IMR-90 (cell line): ENCODE measurements at regions not wholly inside any gene's neighbourhood (a gene's known extent, or its start where the extent isn't known, plus 50 kb on each side); places are given as distances from the start of the nearest gene placed in this dataset.

Source experiments
- ATAC-seq: fragments of 200-7000 bp; cut with Tn5 transposase; 2 replicates; pipeline ENCODE4 v1.9.1; 2020; ENCODE audit warnings: low read depth, mild to moderate bottlenecking, moderate library complexity
- BruUV-seq: library from RNA; stranded (reverse); fragments of 400-500 nt; replicated peaks from 2 replicates; lab custom pipeline; 2021; lab: Mats Ljungman, UMichigan
- CTCF ChIA-PET: fragments of 300-600 bp; formaldehyde crosslinking; extraction: SDS; loops from one replicate; lab custom pipeline; 2021; ENCODE audit warnings: antibody characterized with exemption; lab: Yijun Ruan, JAX
- POLR2A ChIA-PET: fragments of 300-600 bp; sonication (Branson Sonifier 250); formaldehyde crosslinking; loops from one replicate; lab custom pipeline; 2022; ENCODE audit warnings: antibody characterized with exemption; ENCODE audit not compliant: unreplicated experiment; lab: Charles Lee
- DNase-seq: peaks from one replicate; pipeline ENCODE4 v3.0.0; 2013
- H2AFZ ChIP-seq: replicated peaks from 2 replicates; pipeline ENCODE3; 2013; ENCODE audit warnings: low read length, mild to moderate bottlenecking; ENCODE audit not compliant: poor library complexity
- H2AK5ac ChIP-seq: 2 replicates; pipeline ENCODE4 v1.6.1; 2013; ENCODE audit warnings: low read depth, low read length, inconsistent platforms
- H2AK9ac ChIP-seq: replicated peaks from 2 replicates; pipeline ENCODE3; 2013; ENCODE audit warnings: mild to moderate bottlenecking, low read depth, low read length, moderate library complexity; ENCODE audit not compliant: poor library complexity
- H2BK120ac ChIP-seq: 2 replicates; pipeline ENCODE4 v1.6.1; 2013; ENCODE audit warnings: low read depth, low read length, inconsistent platforms
- H2BK15ac ChIP-seq: 3 replicates; pipeline ENCODE4 v1.6.1; 2013; ENCODE audit warnings: low read depth, low read length, inconsistent platforms
- H2BK20ac ChIP-seq: 2 replicates; pipeline ENCODE4 v1.6.1; 2013; ENCODE audit warnings: low read depth, mild to moderate bottlenecking, inconsistent platforms, low read length, moderate library complexity
- H2BK5ac ChIP-seq: 2 replicates; pipeline ENCODE4 v1.6.1; 2013; ENCODE audit warnings: mild to moderate bottlenecking, low read depth, low read length, inconsistent platforms; ENCODE audit not compliant: poor library complexity, severe bottlenecking
- H3K14ac ChIP-seq: replicated peaks from 2 replicates; pipeline ENCODE4 v1.6.1; 2013; ENCODE audit warnings: low read depth, low read length, inconsistent platforms
- H3K18ac ChIP-seq: 2 replicates; pipeline ENCODE4 v1.6.1; 2013; ENCODE audit warnings: low read depth, low read length, control low read depth
- H3K23ac ChIP-seq: 2 replicates; pipeline ENCODE4 v1.6.1; 2013; ENCODE audit warnings: low read depth, low read length, inconsistent platforms
- H3K27ac ChIP-seq: 2 replicates; pipeline ENCODE4 v1.5.1; 2013; ENCODE audit warnings: mild to moderate bottlenecking, control low read depth, low read length; ENCODE audit not compliant: insufficient read depth
- H3K27me3 ChIP-seq: 2 replicates; pipeline ENCODE4 v1.6.1; 2013; ENCODE audit warnings: low read length; ENCODE audit not compliant: control insufficient read depth, insufficient read depth
- H3K36me3 ChIP-seq: 2 replicates; pipeline ENCODE4 v1.6.1; 2013; ENCODE audit warnings: low read length, mixed read lengths; ENCODE audit not compliant: control insufficient read depth, insufficient read depth
- H3K4ac ChIP-seq: 2 replicates; pipeline ENCODE4 v1.6.1; 2013; ENCODE audit warnings: low read depth, low read length, inconsistent platforms
- H3K4me1 ChIP-seq: 2 replicates; pipeline ENCODE4 v1.6.1; 2013; ENCODE audit warnings: low read length, mixed read lengths; ENCODE audit not compliant: control insufficient read depth, insufficient read depth
- H3K4me2 ChIP-seq: 2 replicates; pipeline ENCODE4 v1.6.1; 2013; ENCODE audit warnings: low read depth, mild to moderate bottlenecking, control low read depth, low read length, moderate library complexity
- H3K4me3 ChIP-seq: 2 replicates; pipeline ENCODE4 v1.5.1; 2013; ENCODE audit warnings: low read depth, mild to moderate bottlenecking, control low read depth, low read length, moderate library complexity; ENCODE audit not compliant: insufficient read depth
- H3K56ac ChIP-seq: 2 replicates; pipeline ENCODE4 v1.6.1; 2013; ENCODE audit warnings: low read length, inconsistent platforms; ENCODE audit not compliant: insufficient read depth; ENCODE audit errors: extremely low read depth
- H3K79me1 ChIP-seq, 2 experiments: 2 replicates each; pipeline ENCODE4 v1.6.1; 2013; ENCODE audit warnings: low read length in 2 of 2, inconsistent platforms in 1 of 2, low read depth in 1 of 2
- H3K9ac ChIP-seq: 2 replicates; pipeline ENCODE4 v1.6.1; 2013; ENCODE audit warnings: low read depth, low read length, control low read depth
- H3K9me1 ChIP-seq: 2 replicates; pipeline ENCODE4 v1.6.1; 2013; ENCODE audit warnings: low read length, inconsistent platforms; ENCODE audit not compliant: insufficient read depth
- H3K9me3 ChIP-seq: 2 replicates; pipeline ENCODE4 v1.6.1; 2013; ENCODE audit warnings: low read length; ENCODE audit not compliant: control insufficient read depth, insufficient read depth
- H4K20me1 ChIP-seq: 2 replicates; pipeline ENCODE4 v1.6.1; 2013; ENCODE audit warnings: low read length, inconsistent platforms; ENCODE audit not compliant: insufficient read depth
- H4K5ac ChIP-seq: 2 replicates; pipeline ENCODE4 v1.6.1; 2013; ENCODE audit warnings: mild to moderate bottlenecking, low read depth, low read length, control low read depth
- H4K8ac ChIP-seq, 2 experiments: 2 replicates each; pipeline ENCODE4 v1.6.1; 2013; ENCODE audit warnings: low read depth in 2 of 2, low read length in 2 of 2, control low read depth in 1 of 2, inconsistent platforms in 1 of 2
- H4K91ac ChIP-seq: 2 replicates; pipeline ENCODE4 v1.6.1; 2013; ENCODE audit warnings: low read depth, low read length, inconsistent platforms; ENCODE audit not compliant: insufficient read depth
- BHLHE40 ChIP-seq: fragments of 150-350 bp; IDR thresholded peaks from 2 replicates; pipeline ENCODE4 v1.6.1; 2016; ENCODE audit warnings: mild to moderate bottlenecking, low read depth, low read length
- CEBPB ChIP-seq: IDR thresholded peaks from 2 replicates; pipeline ENCODE4 v1.6.1; 2012; ENCODE audit warnings: low read depth, low read length, improper control_type of control experiment
- CHD1 ChIP-seq: IDR thresholded peaks from 2 replicates; pipeline ENCODE4 v1.6.1; 2012; ENCODE audit warnings: low read depth, low read length, improper control_type of control experiment
- MAFK ChIP-seq: IDR thresholded peaks from 2 replicates; pipeline ENCODE4 v1.6.1; 2012; ENCODE audit warnings: low read depth, low read length, improper control_type of control experiment
- MAZ ChIP-seq: IDR thresholded peaks from 2 replicates; pipeline ENCODE4 v1.6.1; 2012; ENCODE audit warnings: low read depth, mild to moderate bottlenecking, low read length, improper control_type of control experiment, moderate library complexity, borderline replicate concordance
- MXI1 ChIP-seq: IDR thresholded peaks from 2 replicates; pipeline ENCODE4 v1.6.1; 2012; ENCODE audit warnings: low read depth, mild to moderate bottlenecking, low read length, moderate library complexity, borderline replicate concordance
- NFE2L2 ChIP-seq: fragments of 150-350 bp; IDR thresholded peaks from 2 replicates; pipeline ENCODE4 v1.6.1; 2016; ENCODE audit warnings: low read depth, mild to moderate bottlenecking, low read length
- POLR2A ChIP-seq: IDR thresholded peaks from 2 replicates; pipeline ENCODE4 v1.6.1; 2012; ENCODE audit warnings: mild to moderate bottlenecking, low read depth, low read length
- RAD21 ChIP-seq: IDR thresholded peaks from 2 replicates; pipeline ENCODE4 v1.6.1; 2012; ENCODE audit warnings: low read length, improper control_type of control experiment
- RCOR1 ChIP-seq: IDR thresholded peaks from 2 replicates; pipeline ENCODE4 v1.6.1; 2012; ENCODE audit warnings: mild to moderate bottlenecking, low read length, improper control_type of control experiment; ENCODE audit not compliant: insufficient replicate concordance
- RFX5 ChIP-seq: IDR thresholded peaks from 2 replicates; pipeline ENCODE4 v1.8.0; 2012; ENCODE audit warnings: low read depth, mild to moderate bottlenecking, low read length, moderate library complexity
- SMC3 ChIP-seq: fragments of 150-350 bp; IDR thresholded peaks from 2 replicates; pipeline ENCODE4 v1.6.1; 2016; ENCODE audit warnings: low read depth, mild to moderate bottlenecking, antibody characterized with exemption, low read length, moderate library complexity
- WGBS, 2 experiments: methylation state at CpG; one replicate each; pipeline versions ENCODE4 v1.1.5 to v1.1.7; 2013; ENCODE audit warnings: missing lambda C conversion rate in 2 of 2; ENCODE audit not compliant: insufficient read length in 1 of 2; ENCODE audit errors: extremely low coverage in 2 of 2; 5-methylcytosine and 5-hydroxymethylcytosine counted together
- dilution Hi-C: fragments of 300-500 bp; cut with HindIII; formaldehyde crosslinking; loops from one replicate; pipeline ENCODE4 v1.14.3; 2018; ENCODE audit warnings: low sequenced_read_pairs; ENCODE audit not compliant: unreplicated experiment
- in situ Hi-C: fragments of 300-500 bp; cut with MboI; formaldehyde crosslinking; loops from 3 replicates; pipeline ENCODE4 v1.14.3; 2019; ENCODE audit warnings: low sequenced_read_pairs, inconsistent platforms, mixed read lengths
- intact Hi-C: fragments of 100-400 bp; cut with micrococcal nuclease; formaldehyde crosslinking; loops from 2 replicates; pipeline ENCODE4 v1.10.0; 2022
- TF ChIP-seq, protein P1 (sequence below): fragments of 150-350 bp; IDR thresholded peaks from 2 replicates; pipeline ENCODE4 v1.6.1; 2017; ENCODE audit warnings: mild to moderate bottlenecking, antibody characterized with exemption, low read length, low read depth
- TF ChIP-seq, protein P2 (sequence below): fragments of 150-350 bp; IDR thresholded peaks from 2 replicates; pipeline ENCODE4 v1.6.1; 2016; ENCODE audit warnings: low read depth, mild to moderate bottlenecking, low read length, moderate library complexity, borderline replicate concordance
- TF ChIP-seq, protein P3 (sequence below): conservative IDR thresholded peaks from 2 replicates; pipeline ENCODE4 v1.5.1; 2012; ENCODE audit warnings: mild to moderate bottlenecking, low read depth, low read length, improper control_type of control experiment

DNA sequence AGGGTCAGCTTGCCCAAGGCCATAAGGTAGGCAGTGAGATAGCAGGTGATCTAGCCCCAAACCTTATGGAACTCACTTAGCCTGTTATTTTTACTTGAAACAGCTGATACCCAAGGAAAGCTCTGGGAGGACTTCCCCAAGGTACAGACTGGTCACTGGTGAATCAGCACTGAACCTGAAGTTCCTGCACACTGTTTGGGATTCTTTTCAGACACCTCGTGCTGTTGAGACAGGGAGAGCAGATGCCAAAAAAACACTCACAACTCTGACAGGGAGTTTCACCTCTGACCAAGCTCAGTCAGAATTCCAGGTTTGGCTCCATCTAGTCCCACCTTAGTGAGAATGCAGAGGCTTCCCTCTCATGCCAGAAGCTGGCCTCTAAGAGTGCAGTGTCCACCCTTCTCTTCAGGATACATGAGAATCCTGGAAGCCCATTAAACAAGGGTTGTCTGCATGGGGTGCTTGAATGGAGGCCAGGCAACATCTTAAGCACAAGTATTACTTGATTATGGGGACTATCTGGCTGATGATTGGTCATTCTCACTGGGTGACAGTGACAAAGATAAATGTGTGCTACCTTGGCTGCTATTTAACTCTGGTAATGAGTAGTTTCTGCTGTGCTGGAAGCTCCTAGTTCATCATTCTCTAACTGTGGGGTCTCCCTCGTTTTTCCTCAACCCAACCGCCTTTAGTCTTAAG, 122.8 kb upstream of the SLIT3 start:
- no peak for ATAC-seq
- no peaks in the 10 kb centered on the region for H3K9me3 ChIP-seq

More for the DNA sequence above, 122.8 kb upstream of the SLIT3 start:
- Histone ChIP-seq H3K4me1 (no peaks in the 10 kb centered on the region), H3K14ac (no peak overlapping the region), H2AK5ac (no peak overlapping the region), H4K91ac (no peak overlapping the region), H2BK15ac (no peak overlapping the region), H4K5ac (no peak overlapping the region), H3K4ac (no peak overlapping the region), H3K27ac (no peak overlapping the region), H3K9ac (no peak overlapping the region), H4K20me1 (no peaks in the 10 kb centered on the region), H3K18ac (no peak overlapping the region), H3K23ac (no peak overlapping the region), H3K56ac (no peak overlapping the region), H2AFZ (no peak overlapping the region), H3K36me3 (no peaks in the 10 kb centered on the region), H3K4me2 (no peak overlapping the region), H2BK20ac (no peak overlapping the region), H2AK9ac (no peak overlapping the region), H3K4me3 (no peak overlapping the region), H3K79me1 (no peaks in the 10 kb centered on the region), H2BK120ac (no peak overlapping the region), H3K9me1 (no peaks in the 10 kb centered on the region), H2BK5ac (no peak overlapping the region), H4K8ac (no peak overlapping the region), H3K27me3 (no peaks in the 10 kb centered on the region)
- TF ChIP-seq, protein P1, sequence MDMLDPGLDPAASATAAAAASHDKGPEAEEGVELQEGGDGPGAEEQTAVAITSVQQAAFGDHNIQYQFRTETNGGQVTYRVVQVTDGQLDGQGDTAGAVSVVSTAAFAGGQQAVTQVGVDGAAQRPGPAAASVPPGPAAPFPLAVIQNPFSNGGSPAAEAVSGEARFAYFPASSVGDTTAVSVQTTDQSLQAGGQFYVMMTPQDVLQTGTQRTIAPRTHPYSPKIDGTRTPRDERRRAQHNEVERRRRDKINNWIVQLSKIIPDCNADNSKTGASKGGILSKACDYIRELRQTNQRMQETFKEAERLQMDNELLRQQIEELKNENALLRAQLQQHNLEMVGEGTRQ: no peak
- TF ChIP-seq RAD21: no peak
- TF ChIP-seq CHD1: no peak
- TF ChIP-seq RFX5: no peak
- no peak for TF ChIP-seq BHLHE40
- TF ChIP-seq MAZ: no peak
- TF ChIP-seq MXI1: no peak
- no peak for TF ChIP-seq SMC3
- TF ChIP-seq, protein P2, sequence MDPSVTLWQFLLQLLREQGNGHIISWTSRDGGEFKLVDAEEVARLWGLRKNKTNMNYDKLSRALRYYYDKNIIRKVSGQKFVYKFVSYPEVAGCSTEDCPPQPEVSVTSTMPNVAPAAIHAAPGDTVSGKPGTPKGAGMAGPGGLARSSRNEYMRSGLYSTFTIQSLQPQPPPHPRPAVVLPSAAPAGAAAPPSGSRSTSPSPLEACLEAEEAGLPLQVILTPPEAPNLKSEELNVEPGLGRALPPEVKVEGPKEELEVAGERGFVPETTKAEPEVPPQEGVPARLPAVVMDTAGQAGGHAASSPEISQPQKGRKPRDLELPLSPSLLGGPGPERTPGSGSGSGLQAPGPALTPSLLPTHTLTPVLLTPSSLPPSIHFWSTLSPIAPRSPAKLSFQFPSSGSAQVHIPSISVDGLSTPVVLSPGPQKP: no peak
- TF ChIP-seq CEBPB: no peak
- TF ChIP-seq, protein P3, sequence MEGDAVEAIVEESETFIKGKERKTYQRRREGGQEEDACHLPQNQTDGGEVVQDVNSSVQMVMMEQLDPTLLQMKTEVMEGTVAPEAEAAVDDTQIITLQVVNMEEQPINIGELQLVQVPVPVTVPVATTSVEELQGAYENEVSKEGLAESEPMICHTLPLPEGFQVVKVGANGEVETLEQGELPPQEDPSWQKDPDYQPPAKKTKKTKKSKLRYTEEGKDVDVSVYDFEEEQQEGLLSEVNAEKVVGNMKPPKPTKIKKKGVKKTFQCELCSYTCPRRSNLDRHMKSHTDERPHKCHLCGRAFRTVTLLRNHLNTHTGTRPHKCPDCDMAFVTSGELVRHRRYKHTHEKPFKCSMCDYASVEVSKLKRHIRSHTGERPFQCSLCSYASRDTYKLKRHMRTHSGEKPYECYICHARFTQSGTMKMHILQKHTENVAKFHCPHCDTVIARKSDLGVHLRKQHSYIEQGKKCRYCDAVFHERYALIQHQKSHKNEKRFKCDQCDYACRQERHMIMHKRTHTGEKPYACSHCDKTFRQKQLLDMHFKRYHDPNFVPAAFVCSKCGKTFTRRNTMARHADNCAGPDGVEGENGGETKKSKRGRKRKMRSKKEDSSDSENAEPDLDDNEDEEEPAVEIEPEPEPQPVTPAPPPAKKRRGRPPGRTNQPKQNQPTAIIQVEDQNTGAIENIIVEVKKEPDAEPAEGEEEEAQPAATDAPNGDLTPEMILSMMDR: no peak
- TF ChIP-seq NFE2L2: no peak
- TF ChIP-seq POLR2A: no peak
- TF ChIP-seq MAFK: no peak
- TF ChIP-seq RCOR1: no peak
- in situ Hi-C loops (no loop called here), dilution Hi-C loops (no loop called here), intact Hi-C loops (no loop called here)
- BruUV-seq: no TSS peak
- ChIA-PET CTCF (interaction anchor here (0.6 to 0.7 kb wide), 2 partner anchors 46 to 122 kb away, joined by 3 read pairs; no protein-coding TSS in a partner anchor), POLR2A (no interaction called here)
- 50% methylated on average over 1 of the region's 3 CpGs; no CpG with 5 or more reads in 1 of the 2 experiments for WGBS, 2 experiments
- no peak for DNase-seq
